PC-9 (cell line): ENCODE measurements at regions not wholly inside any gene's neighbourhood (a gene's known extent, or its start where the extent isn't known, plus 50 kb on each side); places are given as distances from the start of the nearest gene placed in this dataset.
"Not testable (repeated sequence)": the region's sequence is repeated elsewhere in the genome, so short reads cannot be mapped to it uniquely, and the experiment has no call there.

ENCODE experiments used
- BruUV-seq: library from RNA; stranded (reverse); fragments of 400-500 nt; replicated peaks from 2 replicates; lab custom pipeline; 2021; lab: Mats Ljungman, UMichigan
- CTCF ChIA-PET: fragments of 300-600 bp; sonication (Branson Sonifier 250); formaldehyde crosslinking; loops from one replicate; lab custom pipeline; 2022; ENCODE audit warnings: antibody characterized with exemption; lab: Charles Lee
- POLR2A ChIA-PET: fragments of 300-600 bp; sonication (Branson Sonifier 250); formaldehyde crosslinking; loops from one replicate; lab custom pipeline; 2022; ENCODE audit warnings: antibody characterized with exemption; ENCODE audit not compliant: unreplicated experiment; lab: Charles Lee
- DNase-seq, 2 experiments: peaks; one replicate each; pipeline versions ENCODE4 v3.0.0 to v3.0.0-alpha.2; 2015 to 2022; ENCODE audit warnings: mixed read lengths in 1 of 2
- H2AFZ ChIP-seq: fragments of 200-600 bp; sonication (generic); 2 replicates; pipeline ENCODE4 v1.8.1; 2017; ENCODE audit warnings: antibody characterized with exemption
- H3F3A ChIP-seq: fragments of 200-600 bp; sonication (generic); 2 replicates; pipeline ENCODE4 v1.8.1; 2017; ENCODE audit warnings: antibody characterized with exemption, mild to moderate bottlenecking, low read depth; ENCODE audit not compliant: insufficient read depth
- H3K27ac ChIP-seq: fragments of 200-600 bp; sonication (generic); 2 replicates; pipeline ENCODE4 v1.6.1; 2016; ENCODE audit warnings: mixed run types
- H3K27me3 ChIP-seq: fragments of 200-600 bp; sonication (generic); 2 replicates; pipeline ENCODE4 v1.6.1; 2016; ENCODE audit warnings: low read depth, mixed run types; ENCODE audit not compliant: insufficient read depth
- H3K36me3 ChIP-seq: fragments of 200-600 bp; sonication (generic); 2 replicates; pipeline ENCODE4 v1.6.1; 2016; ENCODE audit warnings: low read depth, mixed run types
- H3K4me1 ChIP-seq: fragments of 200-600 bp; sonication (generic); replicated peaks from 2 replicates; pipeline ENCODE4 v1.6.1; 2016; ENCODE audit warnings: mixed run types; ENCODE audit not compliant: insufficient read depth
- H3K4me2 ChIP-seq: fragments of 200-600 bp; sonication (generic); 2 replicates; pipeline ENCODE4 v1.6.1; 2017; ENCODE audit warnings: mixed run types
- H3K4me3 ChIP-seq: fragments of 200-600 bp; sonication (generic); 2 replicates; pipeline ENCODE4 v1.6.1; 2016; ENCODE audit warnings: mixed run types
- H3K79me2 ChIP-seq: fragments of 200-600 bp; sonication (generic); 2 replicates; pipeline ENCODE4 v1.6.1; 2017; ENCODE audit warnings: low read depth, mixed run types
- H3K9me2 ChIP-seq: fragments of 200-600 bp; sonication (generic); 2 replicates; pipeline ENCODE4 v1.8.1; 2017; ENCODE audit warnings: mild to moderate bottlenecking; ENCODE audit not compliant: insufficient read depth
- H3K9me3 ChIP-seq: fragments of 200-600 bp; sonication (generic); 2 replicates; pipeline ENCODE4 v1.8.1; 2016; ENCODE audit warnings: low read depth; ENCODE audit not compliant: insufficient read depth
- H4K20me1 ChIP-seq: fragments of 200-600 bp; sonication (generic); 2 replicates; pipeline ENCODE4 v1.8.1; 2017; ENCODE audit not compliant: insufficient read depth
- CTCF ChIP-seq: fragments of 200-600 bp; sonication (generic); conservative IDR thresholded peaks from 2 replicates; pipeline ENCODE4 v1.6.1; 2017; ENCODE audit warnings: mixed run types, antibody characterized with exemption, mild to moderate bottlenecking, moderate library complexity
- EZH2 ChIP-seq: fragments of 200-600 bp; sonication (generic); IDR thresholded peaks from 2 replicates; pipeline ENCODE4 v1.8.0; 2017; ENCODE audit warnings: antibody characterized with exemption, low read depth
- intact Hi-C: fragments of 100-400 bp; cut with micrococcal nuclease; formaldehyde crosslinking; loops from one replicate; pipeline ENCODE4 v1.10.0; 2022; ENCODE audit not compliant: unreplicated experiment

GRCh38 chrX:45479835-45480422 is 279.3 kb upstream of the DIPK2B start:
- intact Hi-C loops = no loop called here
- no peaks in the 10 kb centered on the region for H3K9me3 ChIP-seq
- no peak overlapping the region for H3K4me3 ChIP-seq

GRCh38 chrX:45479196-45479834 is 278.6 kb upstream of the DIPK2B start:
- Histone ChIP-seq H3K4me2 (peak overlapping the region; percentile 69), H3K4me3 (peak overlapping the region; percentile 18; the same call in 1 of the 2 replicates)

More at GRCh38 chrX:45479835-45480422, 279.3 kb upstream of the DIPK2B start:
- ChIA-PET POLR2A (interaction anchor here (0.6 to 0.7 kb wide), 2 partner anchors 30 to 1289 kb away, joined by 3 to 4 read pairs; no protein-coding TSS in a partner anchor), CTCF (interaction anchor here (0.6 kb wide), 1 partner anchor 1065 kb away, joined by 3 read pairs; no protein-coding TSS in a partner anchor)
- peak; percentile 13 to 84 for DNase-seq
- no peaks in the 10 kb centered on the region for H4K20me1 ChIP-seq
- no TSS peak for BruUV-seq
- no peak overlapping the region for H2AFZ ChIP-seq
- peaks cover 24% of the 10 kb centered on the region for H3K4me1 ChIP-seq
- no peaks in the 10 kb centered on the region for H3F3A ChIP-seq
- no peaks in the 10 kb centered on the region for H3K36me3 ChIP-seq
- H3K79me2 ChIP-seq = no peaks in the 10 kb centered on the region
- H3K27ac ChIP-seq = peak overlapping the region; percentile 98
- H3K27me3 ChIP-seq = no peaks in the 10 kb centered on the region
- TF ChIP-seq CTCF (no peak), EZH2 (no peak)
- peak overlapping the region; percentile 69 for H3K4me2 ChIP-seq
- no peaks in the 10 kb centered on the region for H3K9me2 ChIP-seq

GRCh38 chrX:45472968-45473367 is 272.3 kb upstream of the DIPK2B start:
- no peak overlapping the region for H3K4me3 ChIP-seq
- H3K27me3 ChIP-seq = no peaks in the 10 kb centered on the region
- no peak for TF ChIP-seq EZH2
- TF ChIP-seq CTCF = no peak
- no peak overlapping the region for H3K27ac ChIP-seq
- intact Hi-C loops = no loop called here
- H3K79me2 ChIP-seq = no peaks in the 10 kb centered on the region
- no peaks in the 10 kb centered on the region for H3K36me3 ChIP-seq
- H3K4me1 ChIP-seq = peaks cover under 1% of the 10 kb centered on the region; the same call in 1 of the 2 replicates
- no peaks in the 10 kb centered on the region for H4K20me1 ChIP-seq
- POLR2A ChIA-PET = no interaction called here
- CTCF ChIA-PET = no interaction called here
- H3K9me2 ChIP-seq = no peaks in the 10 kb centered on the region
- DNase-seq = no peak
- H3K4me2 ChIP-seq = no peak overlapping the region
- no TSS peak for BruUV-seq
- H3F3A ChIP-seq = no peaks in the 10 kb centered on the region
- H3K9me3 ChIP-seq = no peaks in the 10 kb centered on the region
- no peak overlapping the region for H2AFZ ChIP-seq

More at GRCh38 chrX:45479196-45479834, 278.6 kb upstream of the DIPK2B start:
- ChIA-PET POLR2A (interaction anchor here (0.7 kb wide), 1 partner anchor 1290 kb away, joined by 3 read pairs; no protein-coding TSS in a partner anchor), CTCF (no interaction called here)
- DNase-seq = peak in 1 of 2 experiments; percentile 68
- H4K20me1 ChIP-seq = no peaks in the 10 kb centered on the region
- peaks cover 24% of the 10 kb centered on the region for H3K4me1 ChIP-seq
- no peak overlapping the region for H2AFZ ChIP-seq
- no peak for TF ChIP-seq EZH2
- H3K9me2 ChIP-seq = no peaks in the 10 kb centered on the region
- peak overlapping the region; percentile 98 for H3K27ac ChIP-seq
- H3K9me3 ChIP-seq = no peaks in the 10 kb centered on the region
- no peaks in the 10 kb centered on the region for H3K36me3 ChIP-seq
- no peaks in the 10 kb centered on the region for H3K79me2 ChIP-seq
- no peaks in the 10 kb centered on the region for H3K27me3 ChIP-seq
- TSS peak; percentile 67 for BruUV-seq
- no peaks in the 10 kb centered on the region for H3F3A ChIP-seq
- intact Hi-C loops = no loop called here

- DNase-seq, H3K36me3 ChIP-seq, H3K27me3 ChIP-seq, BruUV-seq, H3K4me1 ChIP-seq, H3K79me2 ChIP-seq, H3K4me2 ChIP-seq, POLR2A ChIA-PET, H3K4me3 ChIP-seq, H3K9me3 ChIP-seq, intact Hi-C loops, H3K27ac ChIP-seq, H3F3A ChIP-seq, H4K20me1 ChIP-seq, H2AFZ ChIP-seq, H3K9me2 ChIP-seq, CTCF ChIA-PET: not testable (repeated sequence)
Measured at GRCh38 chrX:45467537-45467936, 266.9 kb upstream of the DIPK2B start.

- CTCF ChIA-PET, H3F3A ChIP-seq, H3K4me1 ChIP-seq, DNase-seq, H3K36me3 ChIP-seq, H2AFZ ChIP-seq, H3K27ac ChIP-seq, H3K4me3 ChIP-seq, H3K4me2 ChIP-seq, H3K9me3 ChIP-seq, intact Hi-C loops, H3K79me2 ChIP-seq, POLR2A ChIA-PET, H3K27me3 ChIP-seq, H4K20me1 ChIP-seq, H3K9me2 ChIP-seq, BruUV-seq: not testable (repeated sequence)
Measured at GRCh38 chrX:45455732-45456131, 255.1 kb upstream of the DIPK2B start.
